Lung (tissue), 11 donors: ENCODE measurements at regions not wholly inside any gene's neighbourhood (a gene's known extent, or its start where the extent isn't known, plus 50 kb on each side); places are given as distances from the start of the nearest gene placed in this dataset.

Experiments
- ATAC-seq: fragments of 200-7000 bp; cut with Tn5 transposase; one replicate; pipeline ENCODE4 v1.9.1; 2020; ENCODE audit warnings: moderate number of reproducible peaks; ENCODE audit not compliant: insufficient read depth, low FRiP score
- DNase-seq, 3 donors: peaks; one replicate each; pipeline ENCODE4 v3.0.0-alpha.2; 2013 to 2017
- H3K27ac ChIP-seq, 2 donors: one replicate each; pipeline ENCODE4 v1.5.1; 2013; ENCODE audit warnings: mild to moderate bottlenecking in 2 of 2, moderate library complexity in 2 of 2, control low read depth in 1 of 2, inconsistent platforms in 1 of 2, low read depth in 1 of 2, low read length in 1 of 2
- H3K27me3 ChIP-seq, 3 donors: one replicate each; pipeline ENCODE4 v1.5.1; 2013; ENCODE audit warnings: low read length in 2 of 3; ENCODE audit not compliant: control insufficient read depth in 3 of 3, insufficient read depth in 3 of 3
- H3K36me3 ChIP-seq, 4 donors: one replicate each; pipeline ENCODE4 v1.5.1; 2013; ENCODE audit warnings: low read length in 4 of 4, mild to moderate bottlenecking in 1 of 4, moderate library complexity in 1 of 4; ENCODE audit not compliant: control insufficient read depth in 4 of 4, insufficient read depth in 4 of 4
- H3K4me1 ChIP-seq, 5 donors: one replicate each; pipeline ENCODE4 v1.5.1; 2013; ENCODE audit warnings: low read length in 5 of 5, mild to moderate bottlenecking in 2 of 5, moderate library complexity in 1 of 5; ENCODE audit not compliant: control insufficient read depth in 5 of 5, insufficient read depth in 5 of 5
- H3K4me3 ChIP-seq: one replicate; pipeline ENCODE4 v1.5.1; 2013; ENCODE audit warnings: mild to moderate bottlenecking, control low read depth, moderate library complexity
- H3K9ac ChIP-seq, 2 donors: one replicate each; pipeline ENCODE4 v1.5.1; 2013; ENCODE audit warnings: low read length in 2 of 2, control low read depth in 1 of 2; ENCODE audit not compliant: insufficient read depth in 1 of 2
- H3K9me3 ChIP-seq, 4 donors: one replicate each; pipeline ENCODE4 v1.5.1; 2013; ENCODE audit warnings: low read length in 3 of 4, mild to moderate bottlenecking in 1 of 4, moderate library complexity in 1 of 4; ENCODE audit not compliant: control insufficient read depth in 4 of 4, insufficient read depth in 3 of 4
- CTCF ChIP-seq: IDR thresholded peaks from 2 replicates; pipeline ENCODE4 v1.5.1; 2012; ENCODE audit warnings: mild to moderate bottlenecking; ENCODE audit errors: control extremely low read depth, extremely low read depth
- WGBS, 2 donors: extraction: QIAGEN DNeasy Blood & Tissue Kit; methylation state at CpG; one replicate each; pipeline ENCODE4 v1.1.7; 2013; 5-methylcytosine and 5-hydroxymethylcytosine counted together
- donor health status: control.
- donor health status: control.
- donor health status: Bipolar disorder and iron deficiency.
- donor health status: healthy.
- donor health status: DM: yes; HTN: yes; CAD: no.

GRCh38 chr4:71261001-71261400 is 77.8 kb upstream of the SLC4A4 start:
- no peak for DNase-seq
- no peak overlapping the region for H3K9ac ChIP-seq
- WGBS, 2 donors: 63 to 72% methylated on average over 6 of the region's 6 CpGs
- H3K36me3 ChIP-seq: no peaks in the 10 kb centered on the region
- peaks cover 5 to 53% (median 15%) of the 10 kb centered on the region in 5 donors for H3K4me1 ChIP-seq
- no peak for TF ChIP-seq CTCF
- H3K4me3 ChIP-seq: no peak overlapping the region
- H3K27ac ChIP-seq: peak overlapping the region in 1 of 2 donors; percentile 94
- H3K9me3 ChIP-seq: no peaks in the 10 kb centered on the region
- no peak for ATAC-seq
- no peaks in the 10 kb centered on the region for H3K27me3 ChIP-seq

GRCh38 chr4:71261633-71262121 is 77.1 kb upstream of the SLC4A4 start:
- Histone ChIP-seq H3K36me3 (no peaks in the 10 kb centered on the region), H3K9me3 (no peaks in the 10 kb centered on the region), H3K4me3 (no peak overlapping the region), H3K27me3 (no peaks in the 10 kb centered on the region), H3K27ac (peak overlapping the region in 1 of 2 donors; percentile 94), H3K9ac (no peak overlapping the region), H3K4me1 (peaks cover 5 to 57% (median 11%) of the 10 kb centered on the region in 5 donors)
- DNase-seq (no peak), ATAC-seq (no peak)
- no peak for TF ChIP-seq CTCF
- WGBS, 2 donors: 56 to 87% methylated on average over 3 of the region's 3 CpGs

- Histone ChIP-seq H3K4me1 (peaks cover 5 to 62% (median 16%) of the 10 kb centered on the region in 5 donors), H3K9ac (no peak overlapping the region), H3K4me3 (no peak overlapping the region), H3K27ac (peak overlapping the region in 1 of 2 donors; percentile 94), H3K36me3 (no peaks in the 10 kb centered on the region), H3K27me3 (no peaks in the 10 kb centered on the region), H3K9me3 (no peaks in the 10 kb centered on the region)
- 74 to 79% methylated on average over 3 of the region's 3 CpGs for WGBS, 2 donors
- no peak for TF ChIP-seq CTCF
- DNase-seq: no peak
- ATAC-seq: no peak
These were observed 76.7 kb upstream of the SLC4A4 start for GRCh38 chr4:71262161-71262560.
